ENCODE measurements at regions not wholly inside any gene's neighbourhood (a gene's known extent, or its start where the extent isn't known, plus 50 kb on each side); places are given as distances from the start of the nearest gene placed in this dataset.

DNA sequence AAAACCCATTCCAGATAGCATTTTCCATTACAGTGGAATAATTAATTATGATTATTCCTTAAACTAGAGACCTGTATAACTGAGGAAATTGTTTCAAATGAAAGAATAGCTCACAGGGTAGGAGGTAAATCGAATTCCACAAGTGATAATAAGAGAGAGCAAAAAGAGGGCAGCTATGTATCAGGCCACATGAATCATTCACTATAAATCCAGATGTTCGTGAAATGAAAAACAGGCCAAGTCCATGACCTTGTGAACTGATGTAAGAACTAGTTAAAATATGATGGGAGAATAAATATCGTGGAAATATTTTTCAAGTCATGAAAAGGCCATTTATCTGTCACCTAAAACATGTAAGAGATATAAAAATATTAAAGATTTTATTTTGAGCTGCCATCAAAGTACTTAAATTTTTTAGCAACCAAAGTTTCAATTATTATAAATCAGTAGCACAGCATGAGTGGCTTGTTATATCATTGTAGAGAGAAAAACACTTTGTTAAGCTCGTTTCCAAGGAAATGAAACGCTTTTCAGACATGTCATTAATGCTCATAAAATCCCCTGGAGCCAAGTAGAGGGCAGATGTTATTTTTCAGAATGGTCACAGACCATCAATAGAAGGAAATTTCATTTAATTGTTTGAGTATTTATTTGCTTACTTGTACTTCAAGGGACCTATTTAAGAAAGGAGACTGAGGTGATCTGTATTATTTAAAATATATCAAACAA is 120.6 kb upstream of the CDKN3 start:
- DNase-seq (ENCODE audit: insufficient read length) (no peak), FAIRE-seq (no peak)
- no peak for TF ChIP-seq POLR2AphosphoS5 (IDR thresholded peaks at IDR 0.05; ENCODE audit: low read depth, low read length)

DNA sequence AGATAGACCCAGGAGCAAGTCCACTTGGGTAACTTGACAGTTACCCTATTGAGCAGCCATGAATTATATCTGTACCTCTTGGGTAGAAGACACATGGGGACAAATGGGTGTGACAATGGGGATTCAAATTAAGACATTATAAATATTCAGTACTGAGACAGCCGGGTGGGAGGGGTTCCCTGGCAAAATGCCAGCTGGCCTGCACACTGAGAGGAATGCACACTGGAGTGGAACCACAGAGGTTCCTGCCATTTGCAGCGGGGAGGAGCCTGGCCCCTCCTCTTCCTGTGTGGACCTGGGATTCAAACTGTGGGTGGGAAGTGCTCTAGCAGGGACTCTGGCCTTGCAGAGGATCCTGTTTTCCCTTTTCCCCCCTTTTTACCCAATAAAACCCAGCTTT is 118.7 kb upstream of the CDKN3 start:
- DNase-seq (ENCODE audit: insufficient read length) = no peak
- TF ChIP-seq POLR2AphosphoS5 (IDR thresholded peaks at IDR 0.05; ENCODE audit: low read depth, low read length) (no peak), POLR2A (IDR thresholded peaks at IDR 0.05; ENCODE audit: low read depth, low read length) (no peak), TAF1 (IDR thresholded peaks at IDR 0.05; ENCODE audit: borderline replicate concordance, low read depth, low read length) (no peak)
- no peak for FAIRE-seq

DNA sequence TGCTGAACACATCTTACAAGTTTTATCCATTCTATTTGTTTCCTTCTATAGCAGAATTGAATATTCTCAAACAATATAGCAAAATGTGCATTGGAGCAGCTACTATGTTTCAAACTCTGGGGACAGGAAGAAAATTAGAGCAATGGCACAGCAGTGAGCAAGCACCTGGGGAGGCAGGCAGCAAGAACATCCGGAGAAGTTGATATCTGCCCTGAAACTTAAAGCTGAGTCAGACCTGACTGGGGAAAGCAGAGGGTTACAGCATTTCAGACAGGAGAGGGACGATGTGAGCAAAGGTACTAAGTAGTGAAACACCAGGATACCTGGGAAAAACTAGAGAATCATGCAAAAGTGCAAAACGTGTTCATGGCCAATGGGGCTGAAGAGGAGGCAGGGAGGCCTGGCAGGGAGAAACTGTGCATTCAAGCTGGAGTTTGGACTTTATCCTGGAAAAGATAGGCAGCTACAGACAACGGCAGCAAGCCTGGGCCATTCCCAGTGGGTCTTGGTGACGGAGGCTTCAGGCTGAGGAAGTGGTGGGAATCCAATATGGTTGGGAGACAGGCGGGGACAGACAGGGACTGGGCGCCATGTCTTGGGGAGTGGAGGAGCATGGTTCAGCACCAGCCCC is 118.0 kb upstream of the CDKN3 start:
- FAIRE-seq (no peak), DNase-seq (ENCODE audit: insufficient read length) (no peak)
- TF ChIP-seq POLR2A (IDR thresholded peaks at IDR 0.05; ENCODE audit: low read depth, low read length) = no peak
- no peak for TF ChIP-seq TAF1 (IDR thresholded peaks at IDR 0.05; ENCODE audit: borderline replicate concordance, low read depth, low read length)
- TF ChIP-seq POLR2AphosphoS5 (IDR thresholded peaks at IDR 0.05; ENCODE audit: low read depth, low read length) = no peak

DNA sequence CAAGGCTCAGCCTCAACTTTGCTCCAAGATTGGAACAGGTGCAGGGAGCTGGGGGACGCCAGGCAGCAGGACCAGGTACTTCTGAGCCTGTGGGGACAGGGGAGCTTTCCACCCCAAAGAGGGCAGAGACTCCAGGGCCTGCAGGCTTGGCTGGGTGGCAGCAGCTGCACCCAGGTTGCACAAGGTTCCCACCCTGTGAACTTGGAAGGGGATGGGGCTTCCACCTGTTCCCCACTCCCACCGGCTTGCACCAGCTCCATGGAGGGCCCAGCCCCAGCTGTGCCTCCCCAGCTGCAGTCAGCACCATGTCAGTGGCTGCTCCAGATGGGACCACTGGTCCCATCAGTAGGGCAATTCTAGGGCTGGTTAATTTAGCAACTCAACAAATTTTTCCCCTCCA is 114.0 kb upstream of the CDKN3 start:
- no peak for DNase-seq (ENCODE audit: insufficient read length)
- no peak for FAIRE-seq

DNA sequence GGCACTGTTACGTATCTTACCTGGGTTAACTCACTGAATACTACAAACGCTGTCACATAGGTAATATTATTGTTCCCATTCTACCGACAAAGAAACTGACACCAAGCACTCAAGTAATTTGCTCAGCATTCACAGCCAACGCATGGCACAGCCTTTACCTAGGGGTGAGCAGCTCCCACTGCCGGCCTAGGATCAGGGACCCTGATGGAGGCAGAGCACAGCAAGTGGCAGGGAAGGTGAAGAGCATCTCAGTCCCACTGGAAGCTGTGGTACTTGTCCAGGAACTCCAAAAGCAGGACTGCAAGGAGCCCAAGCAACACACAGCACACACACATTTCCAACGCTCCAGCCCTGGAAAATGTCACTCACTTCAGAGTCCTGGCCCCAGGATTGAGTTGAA is 111.8 kb upstream of the CDKN3 start:
- TF ChIP-seq POLR2AphosphoS5 (IDR thresholded peaks at IDR 0.05; ENCODE audit: low read depth, low read length) (no peak), POLR2A (IDR thresholded peaks at IDR 0.05; ENCODE audit: low read depth, low read length) (no peak), TAF1 (IDR thresholded peaks at IDR 0.05; ENCODE audit: borderline replicate concordance, low read depth, low read length) (no peak)
- DNase-seq (ENCODE audit: insufficient read length) (no peak), FAIRE-seq (no peak)

More for the DNA sequence above, 114.0 kb upstream of the CDKN3 start:
- TF ChIP-seq TAF1 (IDR thresholded peaks at IDR 0.05; ENCODE audit: borderline replicate concordance, low read depth, low read length) (no peak), POLR2AphosphoS5 (IDR thresholded peaks at IDR 0.05; ENCODE audit: low read depth, low read length) (no peak), POLR2A (IDR thresholded peaks at IDR 0.05; ENCODE audit: low read depth, low read length) (no peak)

DNA sequence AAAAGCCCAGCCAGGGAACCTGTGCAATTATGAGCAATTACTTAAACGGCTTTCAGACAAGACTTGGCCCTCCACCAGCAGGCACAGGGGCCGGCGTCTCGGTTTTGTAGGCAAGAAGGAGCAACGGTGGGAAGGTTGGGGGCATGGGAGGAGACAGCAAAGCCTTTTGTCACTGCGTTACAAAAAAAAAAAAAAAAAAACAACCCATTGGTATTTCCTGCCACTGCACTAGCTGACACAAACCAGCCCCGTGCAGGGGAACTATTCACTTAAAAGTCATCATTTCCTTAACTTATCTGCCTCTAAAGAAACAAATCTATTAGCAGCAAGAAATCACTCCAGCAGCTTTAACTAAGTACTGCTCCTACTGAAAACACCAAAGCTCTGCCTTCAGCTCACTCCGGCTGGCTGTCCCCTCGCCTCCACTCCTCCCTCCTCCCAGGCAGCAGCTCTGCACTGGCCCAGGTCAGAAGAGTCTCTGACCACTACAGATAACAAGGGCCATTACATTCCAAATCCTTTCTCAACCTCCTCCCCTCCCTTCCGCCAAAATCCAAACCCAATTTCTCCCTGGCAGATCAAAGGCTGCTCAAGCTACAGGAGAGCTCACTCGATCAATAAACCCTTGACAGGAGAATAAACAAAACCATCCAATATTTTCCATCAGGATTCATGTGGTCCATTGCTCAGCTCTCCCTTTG is 105.2 kb upstream of the CDKN3 start:
- TF ChIP-seq POLR2A (IDR thresholded peaks at IDR 0.05; ENCODE audit: low read depth, low read length) (no peak), TAF1 (IDR thresholded peaks at IDR 0.05; ENCODE audit: borderline replicate concordance, low read depth, low read length) (no peak), POLR2AphosphoS5 (IDR thresholded peaks at IDR 0.05; ENCODE audit: low read depth, low read length) (no peak)
- FAIRE-seq (no peak), DNase-seq (ENCODE audit: insufficient read length) (no peak)

DNA sequence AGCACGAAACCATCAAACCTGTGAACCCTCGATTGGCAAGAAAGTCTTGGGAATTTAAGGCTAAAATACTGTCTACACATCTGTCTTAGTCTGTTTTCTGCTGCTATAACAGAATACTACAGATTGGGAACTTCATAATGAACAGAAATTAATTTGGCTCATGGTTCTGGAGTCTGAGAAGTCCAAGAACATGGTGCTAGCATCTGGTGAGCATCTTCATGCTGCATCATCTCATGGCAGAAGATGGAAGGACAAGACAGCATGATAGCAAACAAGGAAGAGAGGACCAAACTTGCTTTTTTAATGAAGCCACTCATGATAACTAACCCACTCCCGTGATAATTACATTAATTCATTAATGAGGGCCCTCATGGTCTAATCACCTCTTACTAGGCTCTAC is 102.0 kb upstream of the CDKN3 start:
- FAIRE-seq = no peak
- TF ChIP-seq TAF1 (IDR thresholded peaks at IDR 0.05; ENCODE audit: borderline replicate concordance, low read depth, low read length) (no peak), POLR2AphosphoS5 (IDR thresholded peaks at IDR 0.05; ENCODE audit: low read depth, low read length) (no peak)
- no peak for DNase-seq (ENCODE audit: insufficient read length)

DNA sequence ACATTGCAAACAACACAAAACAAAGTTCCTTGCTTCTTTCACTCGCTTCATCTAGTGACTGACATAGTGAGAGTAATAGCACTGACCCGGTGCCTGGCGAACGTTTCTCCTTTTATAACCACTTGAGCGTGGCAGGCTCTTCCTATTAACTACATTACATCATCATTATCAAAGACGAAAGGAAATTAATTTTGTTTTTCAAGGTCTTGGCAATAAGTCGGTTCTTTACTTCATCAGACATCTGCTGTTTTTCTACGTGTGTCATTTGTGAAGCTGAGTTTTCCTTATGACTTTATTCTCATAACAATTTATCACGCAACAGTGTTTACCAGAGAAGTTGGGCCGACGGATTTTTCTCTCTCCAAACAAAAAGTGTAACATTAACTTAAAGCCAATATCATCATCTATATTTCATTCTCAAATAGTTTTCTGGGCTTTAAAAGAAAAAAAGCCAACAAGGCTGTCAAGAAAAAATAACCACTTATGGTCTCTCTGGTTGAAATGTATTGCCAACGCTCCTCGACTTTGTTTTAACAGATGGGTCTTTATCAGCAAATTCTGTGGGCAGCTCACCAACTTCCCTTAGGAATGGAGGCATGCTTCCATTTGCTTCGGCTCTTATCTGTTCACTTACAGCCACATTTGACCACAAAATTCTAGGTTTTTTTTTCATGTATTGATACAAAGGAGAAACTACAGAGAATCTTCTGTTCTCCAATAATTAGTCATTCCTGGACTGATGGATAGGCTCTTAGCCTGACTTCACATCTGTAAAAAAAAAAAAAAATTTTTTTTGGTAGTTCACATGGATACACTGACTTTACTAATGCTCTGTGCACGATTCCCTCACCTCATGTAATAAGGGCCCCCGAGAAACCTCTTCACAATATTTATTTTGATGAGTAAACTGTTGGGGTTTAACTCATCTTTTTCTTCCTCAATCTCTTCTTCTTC is 97.1 kb upstream of the CDKN3 start:
- FAIRE-seq = no peak
- TF ChIP-seq TAF1 (IDR thresholded peaks at IDR 0.05; ENCODE audit: borderline replicate concordance, low read depth, low read length) (no peak), POLR2AphosphoS5 (IDR thresholded peaks at IDR 0.05; ENCODE audit: low read depth, low read length) (no peak), POLR2A (IDR thresholded peaks at IDR 0.05; ENCODE audit: low read depth, low read length) (no peak)
- DNase-seq (ENCODE audit: insufficient read length) = no peak

DNA sequence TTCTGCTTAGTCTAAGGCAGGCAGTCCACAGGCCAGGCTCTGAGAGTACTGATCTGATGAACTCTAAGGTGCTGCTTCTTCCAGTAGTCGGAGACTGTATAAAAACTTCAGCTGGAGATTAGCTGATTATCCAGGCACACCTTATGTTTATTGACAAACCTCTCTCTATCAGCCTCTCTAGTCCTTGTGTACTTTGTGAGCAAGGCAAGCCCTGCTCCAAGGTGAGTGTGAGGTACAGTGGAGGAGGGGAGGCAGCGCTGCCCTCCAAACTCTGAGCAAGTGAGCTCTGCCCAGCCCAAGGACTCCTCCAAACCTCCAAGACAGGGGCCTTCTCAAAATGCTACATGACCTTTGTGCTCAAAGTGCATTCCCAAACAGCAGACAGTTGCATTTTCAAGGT is 95.9 kb upstream of the CDKN3 start:
- FAIRE-seq (no peak), DNase-seq (ENCODE audit: insufficient read length) (no peak)
- TF ChIP-seq POLR2A (IDR thresholded peaks at IDR 0.05; ENCODE audit: low read depth, low read length) (no peak), POLR2AphosphoS5 (IDR thresholded peaks at IDR 0.05; ENCODE audit: low read depth, low read length) (no peak), TAF1 (IDR thresholded peaks at IDR 0.05; ENCODE audit: borderline replicate concordance, low read depth, low read length) (no peak)

DNA sequence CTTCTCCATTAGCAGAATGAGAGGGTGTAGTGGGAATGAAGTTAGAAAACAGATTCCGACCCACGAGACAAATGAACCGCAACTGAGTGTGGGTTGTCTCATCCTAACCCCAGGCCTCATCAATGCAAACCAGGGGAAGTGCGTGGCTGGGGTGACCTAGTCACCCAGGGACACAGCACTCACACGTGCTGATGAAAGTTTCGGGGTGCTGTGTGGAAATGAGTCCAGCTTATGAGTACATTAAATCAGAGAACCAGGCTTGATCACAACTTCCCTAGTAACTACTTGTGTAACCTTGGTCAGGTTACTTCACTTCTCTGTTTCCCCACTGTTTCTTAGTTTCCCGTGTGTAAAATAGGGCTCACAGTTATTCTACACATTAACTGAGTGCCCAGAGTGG is 95.4 kb upstream of the CDKN3 start:
- FAIRE-seq (no peak), DNase-seq (ENCODE audit: insufficient read length) (no peak)
- TF ChIP-seq TAF1 (IDR thresholded peaks at IDR 0.05; ENCODE audit: borderline replicate concordance, low read depth, low read length) = no peak
- TF ChIP-seq POLR2A (IDR thresholded peaks at IDR 0.05; ENCODE audit: low read depth, low read length) = no peak
- no peak for TF ChIP-seq POLR2AphosphoS5 (IDR thresholded peaks at IDR 0.05; ENCODE audit: low read depth, low read length)

DNA sequence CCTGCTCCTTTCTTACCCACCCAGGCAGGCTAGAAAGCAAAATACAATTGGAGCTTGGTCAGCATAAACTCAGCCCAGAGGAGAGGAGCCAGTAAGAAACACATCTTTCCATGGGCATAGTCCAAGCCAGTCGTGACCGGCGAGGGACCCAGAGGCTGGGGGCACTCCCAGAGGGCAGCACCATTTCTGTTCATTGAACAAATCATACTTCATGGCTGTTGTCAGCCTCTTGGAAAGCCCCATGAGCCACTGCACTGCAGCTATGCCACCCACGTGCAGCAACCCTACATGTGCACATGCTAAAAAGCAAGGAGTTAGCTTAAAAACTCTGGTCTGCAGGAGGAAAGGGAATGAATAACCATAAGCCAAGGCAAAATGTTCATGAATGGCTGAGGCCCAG is 90.0 kb upstream of the CDKN3 start:
- DNase-seq (ENCODE audit: insufficient read length) (no peak), FAIRE-seq (no peak)
- TF ChIP-seq TAF1 (IDR thresholded peaks at IDR 0.05; ENCODE audit: borderline replicate concordance, low read depth, low read length) (no peak), POLR2AphosphoS5 (IDR thresholded peaks at IDR 0.05; ENCODE audit: low read depth, low read length) (no peak), POLR2A (IDR thresholded peaks at IDR 0.05; ENCODE audit: low read depth, low read length) (no peak)

Data from GM12892 (cell line).